ENCODE measurements at regions not wholly inside any gene's neighbourhood (a gene's known extent, or its start where the extent isn't known, plus 50 kb on each side); places are given as distances from the start of the nearest gene placed in this dataset.

DNA sequence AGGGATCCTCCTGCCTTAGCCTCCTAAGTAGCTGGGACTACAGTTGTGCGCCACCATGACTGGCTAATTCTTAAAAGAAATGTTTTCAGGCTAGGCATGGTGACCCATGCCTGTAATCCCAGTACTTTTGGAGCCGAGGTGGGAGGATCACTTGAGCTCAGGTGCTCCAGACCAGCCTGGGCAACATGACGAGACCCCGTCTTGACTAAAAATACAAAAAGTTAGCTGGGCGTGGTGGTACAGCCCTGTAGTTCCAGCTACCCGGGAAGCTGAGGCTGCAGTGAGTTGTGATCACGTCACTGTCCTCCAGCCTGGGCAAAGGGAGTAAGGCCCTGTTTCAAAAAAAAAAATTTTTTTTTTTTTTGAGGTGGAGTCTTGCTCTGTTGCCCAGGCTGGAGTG, 173.1 kb downstream of the SEC14L1 start (continued):
- TF ChIP-seq, protein P1, sequence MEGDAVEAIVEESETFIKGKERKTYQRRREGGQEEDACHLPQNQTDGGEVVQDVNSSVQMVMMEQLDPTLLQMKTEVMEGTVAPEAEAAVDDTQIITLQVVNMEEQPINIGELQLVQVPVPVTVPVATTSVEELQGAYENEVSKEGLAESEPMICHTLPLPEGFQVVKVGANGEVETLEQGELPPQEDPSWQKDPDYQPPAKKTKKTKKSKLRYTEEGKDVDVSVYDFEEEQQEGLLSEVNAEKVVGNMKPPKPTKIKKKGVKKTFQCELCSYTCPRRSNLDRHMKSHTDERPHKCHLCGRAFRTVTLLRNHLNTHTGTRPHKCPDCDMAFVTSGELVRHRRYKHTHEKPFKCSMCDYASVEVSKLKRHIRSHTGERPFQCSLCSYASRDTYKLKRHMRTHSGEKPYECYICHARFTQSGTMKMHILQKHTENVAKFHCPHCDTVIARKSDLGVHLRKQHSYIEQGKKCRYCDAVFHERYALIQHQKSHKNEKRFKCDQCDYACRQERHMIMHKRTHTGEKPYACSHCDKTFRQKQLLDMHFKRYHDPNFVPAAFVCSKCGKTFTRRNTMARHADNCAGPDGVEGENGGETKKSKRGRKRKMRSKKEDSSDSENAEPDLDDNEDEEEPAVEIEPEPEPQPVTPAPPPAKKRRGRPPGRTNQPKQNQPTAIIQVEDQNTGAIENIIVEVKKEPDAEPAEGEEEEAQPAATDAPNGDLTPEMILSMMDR (IDR thresholded peaks at IDR 0.05): no peak

DNA sequence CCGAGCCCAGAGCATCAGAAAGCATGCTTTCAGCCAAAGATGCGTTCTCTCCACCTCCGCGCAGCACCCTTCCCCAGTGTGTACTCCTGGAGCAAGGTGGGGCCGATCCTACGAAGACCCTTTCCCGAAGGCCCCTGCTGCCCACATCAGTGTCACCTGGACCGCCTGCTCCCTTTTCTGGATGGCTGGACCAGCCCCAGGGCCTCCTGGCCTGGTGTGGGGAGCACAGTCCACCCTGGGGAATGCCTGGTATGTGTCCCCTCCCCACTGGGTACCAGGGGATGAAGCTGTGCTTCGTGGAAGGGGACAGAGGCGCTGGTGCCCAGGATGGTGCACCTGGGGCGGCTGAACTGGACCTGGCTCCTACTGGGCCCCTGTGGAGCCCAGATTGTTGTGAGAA, 173.8 kb downstream of the SEC14L1 start:
- ATAC-seq (no peak), DNase-seq (ENCODE audit: low spot score) (no peak)
- H3K9me3 Mint-ChIP-seq: no peaks in the 10 kb centered on the region
- no peak overlapping the region for H3K4me3 Mint-ChIP-seq
- ChIA-PET CTCF (no interaction called here), POLR2A (no interaction called here)
- H3K27ac Mint-ChIP-seq: no peak overlapping the region
- no peaks in the 10 kb centered on the region for H3K27me3 Mint-ChIP-seq (ENCODE audit: low read depth)
- H3K36me3 Mint-ChIP-seq: no peaks in the 10 kb centered on the region
- no peak for TF ChIP-seq HMGA2 (CRISPR knock-in tag; IDR thresholded peaks at IDR 0.05)
- TF ChIP-seq ZNF138 (CRISPR knock-in tag; conservative IDR thresholded peaks at IDR 0.05): no peak
- TF ChIP-seq, protein P2, sequence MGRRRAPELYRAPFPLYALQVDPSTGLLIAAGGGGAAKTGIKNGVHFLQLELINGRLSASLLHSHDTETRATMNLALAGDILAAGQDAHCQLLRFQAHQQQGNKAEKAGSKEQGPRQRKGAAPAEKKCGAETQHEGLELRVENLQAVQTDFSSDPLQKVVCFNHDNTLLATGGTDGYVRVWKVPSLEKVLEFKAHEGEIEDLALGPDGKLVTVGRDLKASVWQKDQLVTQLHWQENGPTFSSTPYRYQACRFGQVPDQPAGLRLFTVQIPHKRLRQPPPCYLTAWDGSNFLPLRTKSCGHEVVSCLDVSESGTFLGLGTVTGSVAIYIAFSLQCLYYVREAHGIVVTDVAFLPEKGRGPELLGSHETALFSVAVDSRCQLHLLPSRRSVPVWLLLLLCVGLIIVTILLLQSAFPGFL (CRISPR knock-in tag; IDR thresholded peaks at IDR 0.05; ENCODE audit: borderline replicate concordance): no peak
- no peak for TF ChIP-seq ZNF416 (CRISPR knock-in tag; IDR thresholded peaks at IDR 0.05)
- TF ChIP-seq GRHL2 (CRISPR knock-in tag; IDR thresholded peaks at IDR 0.05; ENCODE audit: insufficient replicate concordance, severe bottlenecking): no peak
- no peak for TF ChIP-seq NFATC4 (CRISPR knock-in tag; IDR thresholded peaks at IDR 0.05)
- TF ChIP-seq, protein P3, sequence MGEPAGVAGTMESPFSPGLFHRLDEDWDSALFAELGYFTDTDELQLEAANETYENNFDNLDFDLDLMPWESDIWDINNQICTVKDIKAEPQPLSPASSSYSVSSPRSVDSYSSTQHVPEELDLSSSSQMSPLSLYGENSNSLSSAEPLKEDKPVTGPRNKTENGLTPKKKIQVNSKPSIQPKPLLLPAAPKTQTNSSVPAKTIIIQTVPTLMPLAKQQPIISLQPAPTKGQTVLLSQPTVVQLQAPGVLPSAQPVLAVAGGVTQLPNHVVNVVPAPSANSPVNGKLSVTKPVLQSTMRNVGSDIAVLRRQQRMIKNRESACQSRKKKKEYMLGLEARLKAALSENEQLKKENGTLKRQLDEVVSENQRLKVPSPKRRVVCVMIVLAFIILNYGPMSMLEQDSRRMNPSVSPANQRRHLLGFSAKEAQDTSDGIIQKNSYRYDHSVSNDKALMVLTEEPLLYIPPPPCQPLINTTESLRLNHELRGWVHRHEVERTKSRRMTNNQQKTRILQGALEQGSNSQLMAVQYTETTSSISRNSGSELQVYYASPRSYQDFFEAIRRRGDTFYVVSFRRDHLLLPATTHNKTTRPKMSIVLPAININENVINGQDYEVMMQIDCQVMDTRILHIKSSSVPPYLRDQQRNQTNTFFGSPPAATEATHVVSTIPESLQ (CRISPR knock-in tag; IDR thresholded peaks at IDR 0.05): no peak
- no peak for TF ChIP-seq CREM (CRISPR knock-in tag; IDR thresholded peaks at IDR 0.05)
- TF ChIP-seq, protein P4, sequence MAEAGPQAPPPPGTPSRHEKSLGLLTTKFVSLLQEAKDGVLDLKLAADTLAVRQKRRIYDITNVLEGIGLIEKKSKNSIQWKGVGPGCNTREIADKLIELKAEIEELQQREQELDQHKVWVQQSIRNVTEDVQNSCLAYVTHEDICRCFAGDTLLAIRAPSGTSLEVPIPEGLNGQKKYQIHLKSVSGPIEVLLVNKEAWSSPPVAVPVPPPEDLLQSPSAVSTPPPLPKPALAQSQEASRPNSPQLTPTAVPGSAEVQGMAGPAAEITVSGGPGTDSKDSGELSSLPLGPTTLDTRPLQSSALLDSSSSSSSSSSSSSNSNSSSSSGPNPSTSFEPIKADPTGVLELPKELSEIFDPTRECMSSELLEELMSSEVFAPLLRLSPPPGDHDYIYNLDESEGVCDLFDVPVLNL (CRISPR knock-in tag; IDR thresholded peaks at IDR 0.05; ENCODE audit: borderline replicate concordance, low read depth): no peak
- no peak for TF ChIP-seq ETV6 (CRISPR knock-in tag; IDR thresholded peaks at IDR 0.05)
- TF ChIP-seq, protein P5, sequence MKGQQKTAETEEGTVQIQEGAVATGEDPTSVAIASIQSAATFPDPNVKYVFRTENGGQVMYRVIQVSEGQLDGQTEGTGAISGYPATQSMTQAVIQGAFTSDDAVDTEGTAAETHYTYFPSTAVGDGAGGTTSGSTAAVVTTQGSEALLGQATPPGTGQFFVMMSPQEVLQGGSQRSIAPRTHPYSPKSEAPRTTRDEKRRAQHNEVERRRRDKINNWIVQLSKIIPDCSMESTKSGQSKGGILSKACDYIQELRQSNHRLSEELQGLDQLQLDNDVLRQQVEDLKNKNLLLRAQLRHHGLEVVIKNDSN (CRISPR knock-in tag; IDR thresholded peaks at IDR 0.05): no peak
- no peak for TF ChIP-seq ZNF423 (CRISPR knock-in tag; IDR thresholded peaks at IDR 0.05)
- peaks cover 38% of the 10 kb centered on the region for H3K4me1 Mint-ChIP-seq

DNA sequence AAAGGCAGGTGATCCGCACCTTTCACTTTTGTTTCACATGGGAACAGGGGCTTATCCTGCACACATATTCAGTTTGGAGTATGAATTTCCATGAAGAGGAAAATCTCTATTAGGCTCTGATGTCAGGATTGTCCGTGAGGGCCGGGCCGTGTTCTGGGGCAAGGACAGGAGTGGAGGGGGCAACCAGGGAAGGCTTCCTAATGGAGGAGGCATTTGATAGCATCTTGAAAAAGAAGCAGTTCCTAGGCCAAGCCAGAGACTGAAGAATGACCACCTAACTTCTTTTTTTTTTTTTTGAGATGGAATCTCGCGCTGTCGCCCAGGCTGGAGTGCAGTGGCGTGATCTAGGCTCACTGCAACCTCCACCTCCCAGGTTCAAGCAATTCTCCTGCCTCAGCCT, 174.2 kb downstream of the SEC14L1 start:
- no peak overlapping the region for H3K4me3 Mint-ChIP-seq
- H3K4me1 Mint-ChIP-seq: peaks cover 42% of the 10 kb centered on the region
- POLR2A ChIA-PET: no interaction called here
- no peaks in the 10 kb centered on the region for H3K36me3 Mint-ChIP-seq
- ATAC-seq (no peak), DNase-seq (ENCODE audit: low spot score) (no peak)
- no peaks in the 10 kb centered on the region for H3K9me3 Mint-ChIP-seq
- H3K27ac Mint-ChIP-seq: no peak overlapping the region
- CTCF ChIA-PET: no interaction called here
- H3K27me3 Mint-ChIP-seq (ENCODE audit: low read depth): no peaks in the 10 kb centered on the region
- TF ChIP-seq OVOL2 (CRISPR knock-in tag; IDR thresholded peaks at IDR 0.05; ENCODE audit: borderline replicate concordance) (no peak), ELF4 (CRISPR knock-in tag; IDR thresholded peaks at IDR 0.05; ENCODE audit: low read depth) (no peak), TCF7 (CRISPR knock-in tag; IDR thresholded peaks at IDR 0.05; ENCODE audit: low read depth) (no peak), MYBL2 (CRISPR knock-in tag; IDR thresholded peaks at IDR 0.05) (no peak), SMAD3 (CRISPR knock-in tag; IDR thresholded peaks at IDR 0.05; ENCODE audit: borderline replicate concordance) (no peak), TP53 (CRISPR knock-in tag; IDR thresholded peaks at IDR 0.05) (no peak), GRHL2 (CRISPR knock-in tag; IDR thresholded peaks at IDR 0.05; ENCODE audit: insufficient replicate concordance, severe bottlenecking) (no peak), NR3C1 (CRISPR knock-in tag; conservative IDR thresholded peaks at IDR 0.05; ENCODE audit: low read depth) (no peak), ZNF232 (CRISPR knock-in tag; IDR thresholded peaks at IDR 0.05) (no peak)
- TF ChIP-seq, protein P6, sequence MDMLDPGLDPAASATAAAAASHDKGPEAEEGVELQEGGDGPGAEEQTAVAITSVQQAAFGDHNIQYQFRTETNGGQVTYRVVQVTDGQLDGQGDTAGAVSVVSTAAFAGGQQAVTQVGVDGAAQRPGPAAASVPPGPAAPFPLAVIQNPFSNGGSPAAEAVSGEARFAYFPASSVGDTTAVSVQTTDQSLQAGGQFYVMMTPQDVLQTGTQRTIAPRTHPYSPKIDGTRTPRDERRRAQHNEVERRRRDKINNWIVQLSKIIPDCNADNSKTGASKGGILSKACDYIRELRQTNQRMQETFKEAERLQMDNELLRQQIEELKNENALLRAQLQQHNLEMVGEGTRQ (CRISPR knock-in tag; IDR thresholded peaks at IDR 0.05): no peak
- TF ChIP-seq, protein P7, sequence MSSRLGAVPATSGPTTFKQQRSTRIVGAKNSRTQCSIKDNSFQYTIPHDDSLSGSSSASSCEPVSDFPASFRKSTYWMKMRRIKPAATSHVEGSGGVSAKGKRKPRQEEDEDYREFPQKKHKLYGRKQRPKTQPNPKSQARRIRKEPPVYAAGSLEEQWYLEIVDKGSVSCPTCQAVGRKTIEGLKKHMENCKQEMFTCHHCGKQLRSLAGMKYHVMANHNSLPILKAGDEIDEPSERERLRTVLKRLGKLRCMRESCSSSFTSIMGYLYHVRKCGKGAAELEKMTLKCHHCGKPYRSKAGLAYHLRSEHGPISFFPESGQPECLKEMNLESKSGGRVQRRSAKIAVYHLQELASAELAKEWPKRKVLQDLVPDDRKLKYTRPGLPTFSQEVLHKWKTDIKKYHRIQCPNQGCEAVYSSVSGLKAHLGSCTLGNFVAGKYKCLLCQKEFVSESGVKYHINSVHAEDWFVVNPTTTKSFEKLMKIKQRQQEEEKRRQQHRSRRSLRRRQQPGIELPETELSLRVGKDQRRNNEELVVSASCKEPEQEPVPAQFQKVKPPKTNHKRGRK (CRISPR knock-in tag; IDR thresholded peaks at IDR 0.05; ENCODE audit: borderline replicate concordance): no peak
- TF ChIP-seq, protein P5 (CRISPR knock-in tag; IDR thresholded peaks at IDR 0.05): no peak

Measured in WTC11 (cell line).